ENCODE measurements at regions not wholly inside any gene's neighbourhood (a gene's known extent, or its start where the extent isn't known, plus 50 kb on each side); places are given as distances from the start of the nearest gene placed in this dataset.

- TF ChIP-seq ISL1 (CRISPR knock-in tag; IDR thresholded peaks at IDR 0.05) (no peak), CSRNP3 (CRISPR knock-in tag; IDR thresholded peaks at IDR 0.05) (no peak), ARNTL (CRISPR knock-in tag; IDR thresholded peaks at IDR 0.05; ENCODE audit: borderline replicate concordance, low read depth) (no peak), ZFP3 (CRISPR knock-in tag; IDR thresholded peaks at IDR 0.05) (no peak), RARB (CRISPR knock-in tag; IDR thresholded peaks at IDR 0.05) (no peak), SNAI2 (CRISPR knock-in tag; IDR thresholded peaks at IDR 0.05) (no peak), ZNF70 (CRISPR knock-in tag; IDR thresholded peaks at IDR 0.05) (no peak), ZFP30 (CRISPR knock-in tag; IDR thresholded peaks at IDR 0.05) (no peak), TSHZ2 (CRISPR knock-in tag; IDR thresholded peaks at IDR 0.05) (no peak), ESRRG (CRISPR knock-in tag; IDR thresholded peaks at IDR 0.05) (no peak), CREB5 (CRISPR knock-in tag; IDR thresholded peaks at IDR 0.05; ENCODE audit: low read depth) (no peak), PPARA (CRISPR knock-in tag; IDR thresholded peaks at IDR 0.05; ENCODE audit: borderline replicate concordance) (no peak), ZC3H10 (CRISPR knock-in tag; IDR thresholded peaks at IDR 0.05) (no peak), GLIS3 (CRISPR knock-in tag; IDR thresholded peaks at IDR 0.05) (no peak), ZNF8 (CRISPR knock-in tag; IDR thresholded peaks at IDR 0.05) (no peak), BACH2 (CRISPR knock-in tag; IDR thresholded peaks at IDR 0.05; ENCODE audit: borderline replicate concordance) (no peak)
- TF ChIP-seq, protein P1, sequence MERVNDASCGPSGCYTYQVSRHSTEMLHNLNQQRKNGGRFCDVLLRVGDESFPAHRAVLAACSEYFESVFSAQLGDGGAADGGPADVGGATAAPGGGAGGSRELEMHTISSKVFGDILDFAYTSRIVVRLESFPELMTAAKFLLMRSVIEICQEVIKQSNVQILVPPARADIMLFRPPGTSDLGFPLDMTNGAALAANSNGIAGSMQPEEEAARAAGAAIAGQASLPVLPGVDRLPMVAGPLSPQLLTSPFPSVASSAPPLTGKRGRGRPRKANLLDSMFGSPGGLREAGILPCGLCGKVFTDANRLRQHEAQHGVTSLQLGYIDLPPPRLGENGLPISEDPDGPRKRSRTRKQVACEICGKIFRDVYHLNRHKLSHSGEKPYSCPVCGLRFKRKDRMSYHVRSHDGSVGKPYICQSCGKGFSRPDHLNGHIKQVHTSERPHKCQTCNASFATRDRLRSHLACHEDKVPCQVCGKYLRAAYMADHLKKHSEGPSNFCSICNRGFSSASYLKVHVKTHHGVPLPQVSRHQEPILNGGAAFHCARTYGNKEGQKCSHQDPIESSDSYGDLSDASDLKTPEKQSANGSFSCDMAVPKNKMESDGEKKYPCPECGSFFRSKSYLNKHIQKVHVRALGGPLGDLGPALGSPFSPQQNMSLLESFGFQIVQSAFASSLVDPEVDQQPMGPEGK (CRISPR knock-in tag; IDR thresholded peaks at IDR 0.05; ENCODE audit: borderline replicate concordance) = no peak
- TF ChIP-seq, protein P2, sequence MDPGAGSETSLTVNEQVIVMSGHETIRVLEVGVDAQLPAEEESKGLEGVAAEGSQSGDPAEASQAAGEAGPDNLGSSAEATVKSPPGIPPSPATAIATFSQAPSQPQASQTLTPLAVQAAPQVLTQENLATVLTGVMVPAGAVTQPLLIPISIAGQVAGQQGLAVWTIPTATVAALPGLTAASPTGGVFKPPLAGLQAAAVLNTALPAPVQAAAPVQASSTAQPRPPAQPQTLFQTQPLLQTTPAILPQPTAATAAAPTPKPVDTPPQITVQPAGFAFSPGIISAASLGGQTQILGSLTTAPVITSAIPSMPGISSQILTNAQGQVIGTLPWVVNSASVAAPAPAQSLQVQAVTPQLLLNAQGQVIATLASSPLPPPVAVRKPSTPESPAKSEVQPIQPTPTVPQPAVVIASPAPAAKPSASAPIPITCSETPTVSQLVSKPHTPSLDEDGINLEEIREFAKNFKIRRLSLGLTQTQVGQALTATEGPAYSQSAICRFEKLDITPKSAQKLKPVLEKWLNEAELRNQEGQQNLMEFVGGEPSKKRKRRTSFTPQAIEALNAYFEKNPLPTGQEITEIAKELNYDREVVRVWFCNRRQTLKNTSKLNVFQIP (CRISPR knock-in tag; IDR thresholded peaks at IDR 0.05; ENCODE audit: borderline replicate concordance, low read depth) = no peak
- ATAC-seq = no peak
Measured at GRCh38 chr17:52228823-52229222, 70.3 kb upstream of the CA10 start.

DNA sequence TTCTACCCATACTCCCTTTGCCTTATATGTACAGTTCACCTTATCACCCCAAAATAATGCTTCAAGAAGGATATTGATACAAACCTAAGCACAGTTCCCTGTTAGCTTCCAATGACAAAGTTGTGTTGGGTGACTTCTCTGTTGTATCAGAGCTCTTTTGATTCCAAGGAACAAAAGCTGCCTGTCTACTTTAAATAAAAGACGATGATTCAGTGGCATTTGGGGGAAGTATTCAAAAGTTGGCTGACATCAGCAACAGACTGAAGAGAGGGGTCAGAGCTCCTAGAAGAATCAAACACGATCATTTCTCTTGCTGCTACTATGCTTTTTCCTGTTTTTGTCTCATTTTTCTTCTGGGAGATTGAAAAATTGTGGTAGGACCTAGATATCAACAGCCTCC is 69.4 kb upstream of the CA10 start:
- no peak for ATAC-seq
- no peak for TF ChIP-seq ARNTL (CRISPR knock-in tag; IDR thresholded peaks at IDR 0.05; ENCODE audit: borderline replicate concordance, low read depth)
- no peak for TF ChIP-seq GLIS3 (CRISPR knock-in tag; IDR thresholded peaks at IDR 0.05)
- no peak for TF ChIP-seq ZNF565 (CRISPR knock-in tag; conservative IDR thresholded peaks at IDR 0.05; ENCODE audit: low read depth)
- TF ChIP-seq, protein P1 (CRISPR knock-in tag; IDR thresholded peaks at IDR 0.05; ENCODE audit: borderline replicate concordance) = no peak
- TF ChIP-seq CSRNP3 (CRISPR knock-in tag; IDR thresholded peaks at IDR 0.05) = no peak
- no peak for TF ChIP-seq PPARA (CRISPR knock-in tag; IDR thresholded peaks at IDR 0.05; ENCODE audit: borderline replicate concordance)
- TF ChIP-seq ZNF70 (CRISPR knock-in tag; IDR thresholded peaks at IDR 0.05) = no peak
- TF ChIP-seq TCF4 (CRISPR knock-in tag; IDR thresholded peaks at IDR 0.05; ENCODE audit: borderline replicate concordance) = no peak
- no peak for TF ChIP-seq ZNF8 (CRISPR knock-in tag; IDR thresholded peaks at IDR 0.05)
- no peak for TF ChIP-seq BACH2 (CRISPR knock-in tag; IDR thresholded peaks at IDR 0.05; ENCODE audit: borderline replicate concordance)

Measured in SK-N-SH treated with all-trans-retinoic acid at 6 μM for 48 hours (cell line).